COLO668 (cell line): ENCODE measurements at regions not wholly inside any gene's neighbourhood (a gene's known extent, or its start where the extent isn't known, plus 50 kb on each side); places are given as distances from the start of the nearest gene placed in this dataset.

Experiments used
- DNase-seq: peaks from one replicate; lab custom pipeline; 2025; ENCODE audit not compliant: unreplicated experiment; lab: John Stamatoyannopoulos, UW

DNA sequence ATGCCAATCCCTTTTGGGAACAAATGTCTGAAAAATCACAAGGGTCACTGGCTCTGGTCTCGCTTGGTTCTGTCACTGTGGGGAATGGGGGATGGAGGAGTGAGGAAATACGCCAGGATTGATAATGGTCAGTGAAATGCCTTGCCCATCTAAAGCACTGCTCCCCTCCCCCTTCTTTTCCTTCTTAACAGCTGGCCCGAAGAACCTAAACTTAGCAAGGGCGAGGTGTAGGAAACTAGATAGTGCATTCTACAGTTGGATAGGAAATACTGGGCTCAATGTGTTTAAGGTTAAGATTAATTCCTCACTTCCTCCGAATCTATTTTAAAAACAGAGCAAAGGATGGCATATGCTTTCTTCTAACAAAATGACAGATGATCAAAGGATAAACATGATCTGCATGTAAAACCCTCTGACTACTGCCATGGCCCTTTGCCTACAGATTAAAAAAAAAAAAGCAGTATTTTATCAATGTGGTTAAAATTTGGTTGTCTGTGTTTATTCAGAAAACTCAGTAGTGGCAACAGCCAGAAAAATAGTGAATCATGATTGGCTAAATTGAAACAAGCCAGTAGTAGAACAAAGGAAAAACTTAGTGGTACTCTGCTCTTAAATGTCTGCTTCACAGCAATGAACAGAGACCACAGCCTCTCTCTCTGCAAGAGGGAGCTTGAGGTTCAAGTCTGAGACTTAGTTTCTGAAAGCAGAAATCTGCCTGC is 86.1 kb upstream of the VAV3 start:
- DNase-seq = no peak

- no peak for DNase-seq
Measured at GRCh38 chr1:108050158-108050557, 85.2 kb upstream of the VAV3 start.

DNA sequence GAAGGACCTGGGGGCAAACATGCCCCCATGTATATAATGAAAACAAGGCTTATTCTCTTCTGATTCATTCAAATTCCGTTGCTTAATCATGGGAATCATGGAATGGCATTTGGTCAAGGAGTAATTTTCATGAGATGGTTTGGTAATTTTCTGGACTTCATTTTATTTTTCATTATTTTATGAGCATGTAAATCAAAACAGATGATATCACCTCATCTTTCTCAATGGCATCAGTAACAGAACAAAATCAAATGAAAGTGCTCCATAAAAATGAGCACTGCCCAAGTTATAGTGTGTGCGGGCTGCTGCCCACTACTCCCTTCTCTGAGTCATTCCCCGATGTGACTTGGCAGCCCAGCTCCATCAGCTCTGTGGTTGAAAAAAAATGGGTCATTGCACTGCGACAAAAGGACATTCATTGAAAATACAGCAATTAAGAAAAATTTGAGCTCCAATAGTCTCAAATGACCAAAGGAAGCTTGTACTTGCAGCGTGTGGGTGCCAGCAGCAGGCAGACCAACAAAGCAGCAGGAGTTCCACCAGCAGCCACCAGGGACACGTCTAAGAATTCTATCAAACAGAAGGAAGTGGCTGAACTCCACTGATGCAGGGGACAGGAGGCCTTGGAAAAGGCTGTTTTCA is 84.3 kb upstream of the VAV3 start:
- DNase-seq = no peak

DNA sequence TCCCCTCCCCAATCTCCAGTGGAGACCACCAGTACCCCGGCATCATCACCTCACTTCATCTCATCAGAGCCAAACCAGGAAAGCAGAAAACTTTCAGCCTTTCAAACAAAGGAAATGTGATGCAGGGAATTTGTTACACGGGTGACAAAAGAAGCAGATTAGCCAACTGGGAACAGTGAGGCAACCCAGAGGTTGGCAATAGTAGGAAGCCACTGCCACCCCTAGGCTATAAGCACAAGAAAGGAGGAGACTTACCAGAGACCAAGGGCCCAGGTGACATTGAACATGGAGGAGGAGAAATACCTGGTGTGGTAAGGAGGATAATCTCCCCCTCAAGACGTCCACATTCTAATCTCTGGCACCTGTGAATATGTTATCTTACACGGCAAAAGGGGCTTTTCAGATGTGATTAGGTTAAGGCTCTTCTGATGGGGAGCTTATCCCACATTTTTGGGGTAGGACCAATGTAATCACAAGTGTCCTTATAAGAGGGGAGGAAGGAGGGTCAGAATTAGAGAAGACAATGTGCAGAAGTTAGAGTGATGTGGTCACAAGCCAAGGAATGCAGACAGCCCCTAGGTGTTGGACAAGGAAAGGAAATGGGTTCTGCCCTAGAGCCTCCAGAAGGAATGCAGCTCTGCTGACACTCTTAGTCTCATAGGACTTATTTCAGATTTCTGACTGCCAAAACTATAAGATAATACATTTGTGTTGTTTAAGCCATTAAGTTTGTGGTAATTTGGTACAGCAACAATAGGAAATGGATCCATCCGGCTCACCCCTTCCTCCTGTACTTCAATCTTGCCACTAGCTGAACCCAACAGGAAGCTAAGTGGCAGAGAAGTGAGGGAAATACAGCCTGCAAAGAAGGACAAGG is 83.6 kb upstream of the VAV3 start:
- DNase-seq = no peak

DNA sequence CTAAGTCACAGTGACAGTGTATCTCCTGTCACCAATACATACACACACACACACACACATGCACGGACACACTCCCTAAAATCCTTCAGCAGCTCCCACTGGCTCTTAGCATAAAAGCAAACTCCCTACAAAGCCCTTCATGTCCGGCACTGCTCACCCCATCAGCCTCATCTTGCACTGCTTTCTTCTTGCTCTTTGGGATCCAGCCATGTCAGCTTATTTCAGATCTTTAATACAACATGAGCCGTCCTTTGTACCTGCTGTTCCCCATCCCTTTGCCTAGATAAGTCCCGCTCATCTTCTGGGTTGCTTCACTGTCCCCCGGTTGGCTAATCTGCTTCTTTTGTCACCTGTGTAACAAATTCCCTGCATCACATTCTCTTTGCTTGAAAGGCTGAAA is 82.1 kb upstream of the VAV3 start:
- no peak for DNase-seq

GRCh38 chr1:108046026-108046425 is 81.0 kb upstream of the VAV3 start:
- no peak for DNase-seq

DNA sequence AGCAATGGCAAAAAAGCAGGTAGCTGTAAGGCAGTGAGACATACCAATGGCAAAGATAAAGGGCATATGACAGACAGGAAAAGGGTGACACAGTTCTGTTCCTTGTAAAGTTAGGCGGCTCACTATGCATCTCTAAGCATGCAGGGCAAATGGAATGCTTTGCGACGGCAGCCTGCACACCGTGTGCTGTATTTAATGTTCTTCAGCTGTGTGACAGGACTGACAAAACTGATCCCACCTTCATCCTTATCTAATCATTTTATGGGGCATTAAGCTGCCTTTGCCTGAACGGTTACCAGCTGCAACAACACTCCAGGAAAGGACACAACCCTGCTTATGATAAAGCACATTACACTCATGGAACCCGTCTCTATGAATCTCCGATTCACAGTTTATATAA is 80.5 kb upstream of the VAV3 start:
- DNase-seq = no peak

DNA sequence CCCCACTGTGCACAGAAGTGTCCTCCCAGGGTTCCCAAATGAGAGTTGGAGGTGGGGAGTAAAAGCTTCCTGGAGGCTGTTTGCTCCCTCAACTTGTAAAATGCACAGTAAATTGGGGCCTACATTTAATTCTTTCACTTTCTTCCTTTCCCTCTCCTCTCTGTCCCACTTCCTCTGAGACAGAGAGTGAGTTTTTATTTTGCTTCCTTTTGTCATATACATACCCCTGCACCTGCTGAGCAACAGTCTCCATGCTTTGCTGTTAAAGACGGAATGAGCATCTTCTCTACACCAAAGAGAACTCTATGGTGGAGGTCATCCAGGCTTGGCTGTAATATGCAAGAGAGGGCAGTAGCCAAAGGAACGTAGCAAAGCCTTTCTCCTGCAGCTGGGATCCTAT is 79.3 kb upstream of the VAV3 start:
- no peak for DNase-seq

GRCh38 chr1:108043707-108044106 is 78.7 kb upstream of the VAV3 start:
- DNase-seq = no peak

GRCh38 chr1:108042610-108043009 is 77.6 kb upstream of the VAV3 start:
- no peak for DNase-seq

GRCh38 chr1:108041360-108042142 is 76.6 kb upstream of the VAV3 start:
- DNase-seq = no peak

- DNase-seq = no peak
Measured at GRCh38 chr1:108038653-108039236, 73.8 kb upstream of the VAV3 start.

- no peak for DNase-seq
Measured at GRCh38 chr1:108036796-108037562, 72.0 kb upstream of the VAV3 start.

GRCh38 chr1:108034396-108034795 is 69.4 kb upstream of the VAV3 start:
- DNase-seq = peak; percentile 26

GRCh38 chr1:108033550-108033951 is 68.6 kb upstream of the VAV3 start:
- no peak for DNase-seq

DNA sequence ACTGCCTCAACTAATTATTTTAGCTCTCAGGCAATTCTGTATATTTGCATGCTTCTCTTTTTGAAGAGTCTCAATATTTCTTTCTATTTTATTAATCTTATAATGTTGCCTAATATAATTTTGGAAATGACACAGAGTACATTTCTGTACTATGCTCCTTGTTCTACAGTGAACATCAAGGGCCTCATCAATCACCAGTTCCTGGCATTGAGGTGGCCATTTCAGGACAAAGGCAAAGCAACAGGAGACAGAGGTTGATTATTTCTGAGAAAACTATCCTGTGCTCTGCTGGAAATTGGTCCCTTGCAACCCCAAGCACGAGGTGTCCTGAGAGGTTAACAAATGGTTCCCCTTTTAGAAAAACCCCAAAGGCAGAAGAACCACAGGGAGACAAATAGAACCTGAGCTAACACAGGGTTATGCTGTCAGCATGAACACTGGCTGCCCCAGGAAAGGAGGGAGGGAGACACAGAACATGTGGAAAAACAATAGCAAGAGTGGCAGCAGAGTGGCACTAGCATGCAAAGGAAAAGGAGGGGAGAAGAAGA is 63.9 kb upstream of the VAV3 start:
- DNase-seq = no peak

GRCh38 chr1:108027389-108027788 is 62.4 kb upstream of the VAV3 start:
- DNase-seq = no peak

DNA sequence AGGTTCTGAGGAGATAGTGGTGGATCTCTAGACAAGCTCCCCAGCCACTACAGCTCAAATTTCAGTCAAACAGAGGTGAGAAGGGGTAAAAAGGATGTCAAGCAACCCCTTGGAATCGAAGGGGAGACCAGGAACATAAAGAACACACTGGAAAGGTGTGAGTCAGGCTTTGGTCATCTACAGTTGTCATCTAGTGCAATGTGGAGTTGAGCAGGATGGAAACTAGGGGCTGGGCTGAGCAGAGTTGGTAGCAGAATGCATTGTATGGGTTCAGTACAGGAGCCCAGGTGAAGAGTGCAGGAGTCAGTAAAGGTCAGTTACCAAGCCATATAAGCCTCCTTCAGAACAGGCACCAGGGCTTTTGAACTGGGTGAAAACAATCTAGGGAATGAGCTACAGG is 52.7 kb upstream of the VAV3 start:
- DNase-seq = no peak

DNA sequence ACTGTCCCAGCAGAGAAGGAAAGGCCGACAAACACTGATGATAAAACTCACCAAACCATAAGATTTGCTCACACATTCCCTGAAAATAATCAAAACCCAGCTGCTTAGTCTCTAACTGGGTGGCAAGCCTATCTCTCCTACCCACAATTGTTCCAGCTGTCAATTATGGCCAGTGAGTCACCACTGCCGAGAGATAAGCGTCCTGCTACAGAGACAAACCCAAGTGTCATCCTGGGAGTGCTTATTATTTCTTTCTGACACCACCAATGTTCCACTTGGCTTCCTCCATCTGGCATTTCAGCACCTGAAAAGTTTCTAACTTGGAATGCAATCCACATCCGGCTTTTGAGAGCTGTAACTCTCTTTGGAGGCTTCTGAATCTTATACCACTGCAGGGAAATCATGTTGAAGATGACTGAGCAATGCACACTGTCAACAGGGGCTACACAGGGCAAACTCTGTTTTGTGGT is 51.5 kb upstream of the VAV3 start:
- peak; percentile 55 for DNase-seq
